NCI-H1092 treated with DMSO at 0.1 percent for 48 hours (cell line): ENCODE measurements at regions not wholly inside any gene's neighbourhood (a gene's known extent, or its start where the extent isn't known, plus 50 kb on each side); places are given as distances from the start of the nearest gene placed in this dataset.

Source experiments
- DNase-seq: peaks from one replicate; lab custom pipeline; 2025; lab: John Stamatoyannopoulos, UW

GRCh38 chr22:47570300-47570685 is 807.8 kb downstream of the TBC1D22A start:
- no peak for DNase-seq

- no peak for DNase-seq
Measured at GRCh38 chr22:47569389-47570299, 807.2 kb downstream of the TBC1D22A start.

- DNase-seq: no peak
Measured at GRCh38 chr22:47568700-47569099, 806.2 kb downstream of the TBC1D22A start.

GRCh38 chr22:47567126-47568090 is 805.0 kb downstream of the TBC1D22A start:
- DNase-seq: no peak

GRCh38 chr22:47566491-47566890 is 804.0 kb downstream of the TBC1D22A start:
- DNase-seq: no peak

- DNase-seq: no peak
Measured at GRCh38 chr22:47565607-47566006, 803.2 kb downstream of the TBC1D22A start.

GRCh38 chr22:47564651-47565434 is 802.4 kb downstream of the TBC1D22A start:
- DNase-seq: no peak

- DNase-seq: no peak
Measured at GRCh38 chr22:47564158-47564450, 801.7 kb downstream of the TBC1D22A start.

GRCh38 chr22:47563406-47564157 is 801.1 kb downstream of the TBC1D22A start:
- no peak for DNase-seq

- no peak for DNase-seq
Measured at GRCh38 chr22:47561766-47562165, 799.3 kb downstream of the TBC1D22A start.

GRCh38 chr22:47561115-47561675 is 798.7 kb downstream of the TBC1D22A start:
- no peak for DNase-seq

GRCh38 chr22:47558828-47559700 is 796.6 kb downstream of the TBC1D22A start:
- DNase-seq: no peak

GRCh38 chr22:47556473-47556872 is 794.0 kb downstream of the TBC1D22A start:
- no peak for DNase-seq

- no peak for DNase-seq
Measured at GRCh38 chr22:47553436-47553835, 791.0 kb downstream of the TBC1D22A start.

GRCh38 chr22:47552541-47553205 is 790.2 kb downstream of the TBC1D22A start:
- DNase-seq: no peak

GRCh38 chr22:47552024-47552423 is 789.6 kb downstream of the TBC1D22A start:
- DNase-seq: no peak

- no peak for DNase-seq
Measured at GRCh38 chr22:47551431-47551775, 789.0 kb downstream of the TBC1D22A start.

GRCh38 chr22:47550524-47551430 is 788.3 kb downstream of the TBC1D22A start:
- no peak for DNase-seq
